ENCODE measurements at regions not wholly inside any gene's neighbourhood (a gene's known extent, or its start where the extent isn't known, plus 50 kb on each side); places are given as distances from the start of the nearest gene placed in this dataset.

GRCh38 chr2:195202163-195202845, 454.7 kb upstream of the SLC39A10 start:
- DNase-seq, result no peak
- no peak overlapping the region for H2BK12ac ChIP-seq (ENCODE audit: low read length in 2 of 2)
- no peak overlapping the region for H3K23ac ChIP-seq (ENCODE audit: low read length in 2 of 2)
- H3K9me3 ChIP-seq (ENCODE audit: control insufficient read depth, low read length), result no peaks in the 10 kb centered on the region
- H2BK15ac ChIP-seq (ENCODE audit: low read depth, poor library complexity, severe bottlenecking), result no peak overlapping the region
- no peak overlapping the region for H3K4ac ChIP-seq (ENCODE audit: low read depth in 1 of 2, low read length in 2 of 2)
- WGBS, result 30% methylated on average over 2 of the region's 2 CpGs
- no peak overlapping the region for H3K4me2 ChIP-seq (ENCODE audit: low read length, poor library complexity, severe bottlenecking)
- H3K18ac ChIP-seq (ENCODE audit: low read depth in 1 of 2, low read length in 2 of 2), result no peak overlapping the region
- no peaks in the 10 kb centered on the region for H3K4me1 ChIP-seq (ENCODE audit: control insufficient read depth, insufficient read depth, low read depth, low read length)
- no peak overlapping the region for H2AK5ac ChIP-seq (ENCODE audit: low read length, severe bottlenecking)
- no peak overlapping the region for H3K4me3 ChIP-seq (ENCODE audit: insufficient read depth in 1 of 2, low read depth in 1 of 2, low read length in 2 of 2)
- no peak overlapping the region for H4K91ac ChIP-seq (ENCODE audit: low read length)
- H3K14ac ChIP-seq (ENCODE audit: low read length in 2 of 2), result no peak overlapping the region
- no peak overlapping the region for H4K8ac ChIP-seq (ENCODE audit: low read length)
- no peak overlapping the region for H2BK120ac ChIP-seq (ENCODE audit: low read depth, low read length)
- H2AFZ ChIP-seq (ENCODE audit: low read depth, low read length), result no peak overlapping the region
- no peaks in the 10 kb centered on the region for H3K27me3 ChIP-seq (ENCODE audit: control insufficient read depth in 1 of 2, insufficient read depth in 1 of 2, low read length in 2 of 2)
- no peak overlapping the region for H3K9ac ChIP-seq (ENCODE audit: low read length)
- no peaks in the 10 kb centered on the region for H3K36me3 ChIP-seq (ENCODE audit: control insufficient read depth in 1 of 2, insufficient read depth in 2 of 2, low read depth in 1 of 2, low read length in 2 of 2)
- no peaks in the 10 kb centered on the region for H3K79me1 ChIP-seq (replicated peaks; ENCODE audit: low read length, poor library complexity, severe bottlenecking)
- no peak overlapping the region for H3K27ac ChIP-seq (ENCODE audit: low read length, poor library complexity, severe bottlenecking)
- no peak overlapping the region for H2BK5ac ChIP-seq (ENCODE audit: low read depth, low read length, poor library complexity, severe bottlenecking)

GRCh38 chr2:195199864-195200263, 457.2 kb upstream of the SLC39A10 start:
- no peaks in the 10 kb centered on the region for H3K4me1 ChIP-seq (ENCODE audit: control insufficient read depth, insufficient read depth, low read depth, low read length)
- no peaks in the 10 kb centered on the region for H3K36me3 ChIP-seq (ENCODE audit: control insufficient read depth in 1 of 2, insufficient read depth in 2 of 2, low read depth in 1 of 2, low read length in 2 of 2)
- no peak overlapping the region for H2BK15ac ChIP-seq (ENCODE audit: low read depth, poor library complexity, severe bottlenecking)
- H2AK5ac ChIP-seq (ENCODE audit: low read length, severe bottlenecking), result no peak overlapping the region
- no peak overlapping the region for H3K4me3 ChIP-seq (ENCODE audit: insufficient read depth in 1 of 2, low read depth in 1 of 2, low read length in 2 of 2)
- H3K23ac ChIP-seq (ENCODE audit: low read length in 2 of 2), result no peak overlapping the region
- H3K9ac ChIP-seq (ENCODE audit: low read length), result no peak overlapping the region
- H3K4me2 ChIP-seq (ENCODE audit: low read length, poor library complexity, severe bottlenecking), result no peak overlapping the region
- H2AFZ ChIP-seq (ENCODE audit: low read depth, low read length), result no peak overlapping the region
- no peak overlapping the region for H4K8ac ChIP-seq (ENCODE audit: low read length)
- no peak for DNase-seq
- no peak overlapping the region for H3K27ac ChIP-seq (ENCODE audit: low read length, poor library complexity, severe bottlenecking)
- H3K9me3 ChIP-seq (ENCODE audit: control insufficient read depth, low read length), result no peaks in the 10 kb centered on the region
- H4K91ac ChIP-seq (ENCODE audit: low read length), result no peak overlapping the region
- H3K18ac ChIP-seq (ENCODE audit: low read depth in 1 of 2, low read length in 2 of 2), result no peak overlapping the region
- H3K14ac ChIP-seq (ENCODE audit: low read length in 2 of 2), result no peak overlapping the region
- H2BK12ac ChIP-seq (ENCODE audit: low read length in 2 of 2), result no peak overlapping the region
- H3K27me3 ChIP-seq (ENCODE audit: control insufficient read depth in 1 of 2, insufficient read depth in 1 of 2, low read length in 2 of 2), result no peaks in the 10 kb centered on the region
- no peak overlapping the region for H3K4ac ChIP-seq (ENCODE audit: low read depth in 1 of 2, low read length in 2 of 2)
- no peaks in the 10 kb centered on the region for H3K79me1 ChIP-seq (replicated peaks; ENCODE audit: low read length, poor library complexity, severe bottlenecking)
- no peak overlapping the region for H2BK5ac ChIP-seq (ENCODE audit: low read depth, low read length, poor library complexity, severe bottlenecking)
- no peak overlapping the region for H2BK120ac ChIP-seq (ENCODE audit: low read depth, low read length)

- peaks cover 1% of the 10 kb centered on the region for H3K4me1 ChIP-seq (ENCODE audit: control insufficient read depth, insufficient read depth, low read depth, low read length)
- DNase-seq, result no peak
- H3K9ac ChIP-seq (ENCODE audit: low read length), result no peak overlapping the region
- no peak overlapping the region for H2BK12ac ChIP-seq (ENCODE audit: low read length in 2 of 2)
- H3K27me3 ChIP-seq (ENCODE audit: control insufficient read depth in 1 of 2, insufficient read depth in 1 of 2, low read length in 2 of 2), result no peaks in the 10 kb centered on the region
- WGBS, result no CpG with 5 or more reads among the region's 1 CpG
- no peak overlapping the region for H3K27ac ChIP-seq (ENCODE audit: low read length, poor library complexity, severe bottlenecking)
- no peak overlapping the region for H2BK120ac ChIP-seq (ENCODE audit: low read depth, low read length)
- H2AFZ ChIP-seq (ENCODE audit: low read depth, low read length), result no peak overlapping the region
- H3K18ac ChIP-seq (ENCODE audit: low read depth in 1 of 2, low read length in 2 of 2), result no peak overlapping the region
- H3K4me2 ChIP-seq (ENCODE audit: low read length, poor library complexity, severe bottlenecking), result no peak overlapping the region
- no peak overlapping the region for H3K4me3 ChIP-seq (ENCODE audit: insufficient read depth in 1 of 2, low read depth in 1 of 2, low read length in 2 of 2)
- no peaks in the 10 kb centered on the region for H3K36me3 ChIP-seq (ENCODE audit: control insufficient read depth in 1 of 2, insufficient read depth in 2 of 2, low read depth in 1 of 2, low read length in 2 of 2)
- no peak overlapping the region for H2BK15ac ChIP-seq (ENCODE audit: low read depth, poor library complexity, severe bottlenecking)
- no peak overlapping the region for H4K91ac ChIP-seq (ENCODE audit: low read length)
- no peak overlapping the region for H3K23ac ChIP-seq (ENCODE audit: low read length in 2 of 2)
- H2AK5ac ChIP-seq (ENCODE audit: low read length, severe bottlenecking), result no peak overlapping the region
- no peaks in the 10 kb centered on the region for H3K79me1 ChIP-seq (replicated peaks; ENCODE audit: low read length, poor library complexity, severe bottlenecking)
- no peak overlapping the region for H2BK5ac ChIP-seq (ENCODE audit: low read depth, low read length, poor library complexity, severe bottlenecking)
- no peak overlapping the region for H4K8ac ChIP-seq (ENCODE audit: low read length)
- no peak overlapping the region for H3K14ac ChIP-seq (ENCODE audit: low read length in 2 of 2)
- H3K9me3 ChIP-seq (ENCODE audit: control insufficient read depth, low read length), result peaks cover 6% of the 10 kb centered on the region
- H3K4ac ChIP-seq (ENCODE audit: low read depth in 1 of 2, low read length in 2 of 2), result no peak overlapping the region
Observed at GRCh38 chr2:195181059-195181705, 475.8 kb upstream of the SLC39A10 start.

- H2BK15ac ChIP-seq (ENCODE audit: low read depth, poor library complexity, severe bottlenecking), result no peak overlapping the region
- H3K9me3 ChIP-seq (ENCODE audit: control insufficient read depth, low read length), result peaks cover 11% of the 10 kb centered on the region
- no peak overlapping the region for H3K18ac ChIP-seq (ENCODE audit: low read depth in 1 of 2, low read length in 2 of 2)
- H2BK5ac ChIP-seq (ENCODE audit: low read depth, low read length, poor library complexity, severe bottlenecking), result no peak overlapping the region
- H3K27ac ChIP-seq (ENCODE audit: low read length, poor library complexity, severe bottlenecking), result no peak overlapping the region
- no peak overlapping the region for H2AFZ ChIP-seq (ENCODE audit: low read depth, low read length)
- no peaks in the 10 kb centered on the region for H3K79me1 ChIP-seq (replicated peaks; ENCODE audit: low read length, poor library complexity, severe bottlenecking)
- no peak overlapping the region for H3K9ac ChIP-seq (ENCODE audit: low read length)
- no peak overlapping the region for H2BK120ac ChIP-seq (ENCODE audit: low read depth, low read length)
- H3K23ac ChIP-seq (ENCODE audit: low read length in 2 of 2), result no peak overlapping the region
- no peak overlapping the region for H3K4me2 ChIP-seq (ENCODE audit: low read length, poor library complexity, severe bottlenecking)
- no peak for DNase-seq
- H2AK5ac ChIP-seq (ENCODE audit: low read length, severe bottlenecking), result no peak overlapping the region
- H3K4me3 ChIP-seq (ENCODE audit: insufficient read depth in 1 of 2, low read depth in 1 of 2, low read length in 2 of 2), result no peak overlapping the region
- H2BK12ac ChIP-seq (ENCODE audit: low read length in 2 of 2), result no peak overlapping the region
- H3K14ac ChIP-seq (ENCODE audit: low read length in 2 of 2), result no peak overlapping the region
- H3K36me3 ChIP-seq (ENCODE audit: control insufficient read depth in 1 of 2, insufficient read depth in 2 of 2, low read depth in 1 of 2, low read length in 2 of 2), result no peaks in the 10 kb centered on the region
- H3K4me1 ChIP-seq (ENCODE audit: control insufficient read depth, insufficient read depth, low read depth, low read length), result no peaks in the 10 kb centered on the region
- H3K27me3 ChIP-seq (ENCODE audit: control insufficient read depth in 1 of 2, insufficient read depth in 1 of 2, low read length in 2 of 2), result no peaks in the 10 kb centered on the region
- H4K8ac ChIP-seq (ENCODE audit: low read length), result no peak overlapping the region
- no peak overlapping the region for H4K91ac ChIP-seq (ENCODE audit: low read length)
- no peak overlapping the region for H3K4ac ChIP-seq (ENCODE audit: low read depth in 1 of 2, low read length in 2 of 2)
Observed at GRCh38 chr2:195168369-195168768, 488.7 kb upstream of the SLC39A10 start.
